ENCODE measurements at regions not wholly inside any gene's neighbourhood (a gene's known extent, or its start where the extent isn't known, plus 50 kb on each side); places are given as distances from the start of the nearest gene placed in this dataset.

GRCh38 chr11:134536219-134536618, 124.2 kb upstream of the B3GAT1 start:
- DNase-seq (ENCODE audit: extremely low read depth, low read depth) = no peak
- H3K4me3 ChIP-seq (replicated peaks; ENCODE audit: low read depth, low read length) = no peak overlapping the region
- TF ChIP-seq CTCF (IDR thresholded peaks at IDR 0.05; ENCODE audit: low read depth, low read length, missing control alignments) = no peak

GRCh38 chr11:134535029-134536025, 123.3 kb upstream of the B3GAT1 start:
- no peak for TF ChIP-seq CTCF (IDR thresholded peaks at IDR 0.05; ENCODE audit: low read depth, low read length, missing control alignments)
- no peak for DNase-seq (ENCODE audit: extremely low read depth, low read depth)
- H3K4me3 ChIP-seq (replicated peaks; ENCODE audit: low read depth, low read length) = no peak overlapping the region

GRCh38 chr11:134533511-134533910, 121.5 kb upstream of the B3GAT1 start:
- TF ChIP-seq CTCF (IDR thresholded peaks at IDR 0.05; ENCODE audit: low read depth, low read length, missing control alignments) = no peak
- no peak for DNase-seq (ENCODE audit: extremely low read depth, low read depth)
- no peak overlapping the region for H3K4me3 ChIP-seq (replicated peaks; ENCODE audit: low read depth, low read length)

- DNase-seq (ENCODE audit: extremely low read depth, low read depth) = no peak
- H3K4me3 ChIP-seq (replicated peaks; ENCODE audit: low read depth, low read length) = no peak overlapping the region
- TF ChIP-seq CTCF (IDR thresholded peaks at IDR 0.05; ENCODE audit: low read depth, low read length, missing control alignments) = no peak
Observed at GRCh38 chr11:134532921-134533421, 120.9 kb upstream of the B3GAT1 start.

GRCh38 chr11:134532131-134532920, 120.3 kb upstream of the B3GAT1 start:
- TF ChIP-seq CTCF (IDR thresholded peaks at IDR 0.05; ENCODE audit: low read depth, low read length, missing control alignments) = no peak
- no peak for DNase-seq (ENCODE audit: extremely low read depth, low read depth)
- no peak overlapping the region for H3K4me3 ChIP-seq (replicated peaks; ENCODE audit: low read depth, low read length)

GRCh38 chr11:134531327-134532130, 119.5 kb upstream of the B3GAT1 start:
- no peak for TF ChIP-seq CTCF (IDR thresholded peaks at IDR 0.05; ENCODE audit: low read depth, low read length, missing control alignments)
- H3K4me3 ChIP-seq (replicated peaks; ENCODE audit: low read depth, low read length) = no peak overlapping the region
- DNase-seq (ENCODE audit: extremely low read depth, low read depth) = no peak

All from HFF-Myc (cell line).